SHP77 (cell line): ENCODE measurements at regions not wholly inside any gene's neighbourhood (a gene's known extent, or its start where the extent isn't known, plus 50 kb on each side); places are given as distances from the start of the nearest gene placed in this dataset.

Source experiments
- DNase-seq, 2 experiments: peaks; one replicate each; lab custom pipeline; 2025; lab: John Stamatoyannopoulos, UW

GRCh38 chr2:40803900-40804299 lies 352.0 kb upstream of the SLC8A1 start:
- DNase-seq, result no peak

- no peak for DNase-seq
Observed at GRCh38 chr2:40809156-40809555, 357.3 kb upstream of the SLC8A1 start.

- no peak for DNase-seq
Observed at GRCh38 chr2:40814616-40815015, 362.7 kb upstream of the SLC8A1 start.

- DNase-seq, result no peak
Observed at GRCh38 chr2:40820319-40820718, 368.4 kb upstream of the SLC8A1 start.

- DNase-seq, result no peak
Observed at GRCh38 chr2:40823478-40823877, 371.6 kb upstream of the SLC8A1 start.

GRCh38 chr2:40824278-40824677 lies 372.4 kb upstream of the SLC8A1 start:
- DNase-seq, result no peak

GRCh38 chr2:40827392-40827791 lies 375.5 kb upstream of the SLC8A1 start:
- no peak for DNase-seq

- no peak for DNase-seq
Observed at GRCh38 chr2:40831321-40831873, 379.5 kb upstream of the SLC8A1 start.

- no peak for DNase-seq
Observed at GRCh38 chr2:40841856-40842255, 390.0 kb upstream of the SLC8A1 start.

- no peak for DNase-seq
Observed at GRCh38 chr2:40844353-40845277, 392.7 kb upstream of the SLC8A1 start.

GRCh38 chr2:40851661-40852060 lies 399.8 kb upstream of the SLC8A1 start:
- no peak for DNase-seq

- no peak for DNase-seq
Observed at GRCh38 chr2:40859617-40860016, 407.7 kb upstream of the SLC8A1 start.

GRCh38 chr2:40867829-40868228 lies 415.9 kb upstream of the SLC8A1 start:
- no peak for DNase-seq

GRCh38 chr2:40872580-40872979 lies 420.7 kb upstream of the SLC8A1 start:
- DNase-seq, result no peak

- no peak for DNase-seq
Observed at GRCh38 chr2:40874380-40874779, 422.5 kb upstream of the SLC8A1 start.

GRCh38 chr2:40877734-40878288 lies 425.9 kb upstream of the SLC8A1 start:
- DNase-seq, result no peak

- DNase-seq, result no peak
Observed at GRCh38 chr2:40879305-40879704, 427.4 kb upstream of the SLC8A1 start.

- DNase-seq, result no peak
Observed at GRCh38 chr2:40886100-40886499, 434.2 kb upstream of the SLC8A1 start.

- DNase-seq, result no peak
Observed at GRCh38 chr2:40886655-40887054, 434.8 kb upstream of the SLC8A1 start.

- no peak for DNase-seq
Observed at GRCh38 chr2:40896358-40896757, 444.5 kb upstream of the SLC8A1 start.

GRCh38 chr2:40914666-40915065 lies 462.8 kb upstream of the SLC8A1 start:
- no peak for DNase-seq

- no peak for DNase-seq
Observed at GRCh38 chr2:40915651-40916050, 463.8 kb upstream of the SLC8A1 start.

GRCh38 chr2:40935349-40935748 lies 483.5 kb upstream of the SLC8A1 start:
- no peak for DNase-seq
